Heart left ventricle (tissue), 16 donors: ENCODE measurements at regions not wholly inside any gene's neighbourhood (a gene's known extent, or its start where the extent isn't known, plus 50 kb on each side); places are given as distances from the start of the nearest gene placed in this dataset.

Experiments used
- ATAC-seq, 4 donors: fragments of 200-7000 bp; cut with Tn5 transposase; one replicate each; pipeline ENCODE4 v1.9.1; 2020 to 2022; ENCODE audit warnings: moderate library complexity in 4 of 4, mild to moderate bottlenecking in 3 of 4, moderate number of reproducible peaks in 1 of 4
- DNase-seq, 5 donors: peaks; one replicate each; pipeline ENCODE4 v3.0.0-alpha.2; 2020
- H3K27ac ChIP-seq, 12 donors: fragments of 200-600 bp; sonication (generic) in 4 of 12; one replicate each; pipeline versions ENCODE4 v1.5.0 to v1.8.0; 2016 to 2022; ENCODE audit warnings: mild to moderate bottlenecking in 2 of 12
- H3K27me3 ChIP-seq, 9 donors: fragments of 200-600 bp; sonication (generic) in 2 of 9; one replicate each; pipeline versions ENCODE4 v1.5.1 to v1.8.0; 2016 to 2022; ENCODE audit warnings: mild to moderate bottlenecking in 3 of 9
- H3K36me3 ChIP-seq, 9 donors: fragments of 200-600 bp; sonication (generic) in 2 of 9; one replicate each; pipeline versions ENCODE4 v1.5.0 to v1.8.0; 2018 to 2022; ENCODE audit warnings: mild to moderate bottlenecking in 2 of 9
- H3K4me1 ChIP-seq, 12 donors: fragments of 200-600 bp; sonication (generic) in 4 of 12; one replicate each; pipeline versions ENCODE4 v1.5.0 to v1.8.0; 2016 to 2022; ENCODE audit warnings: mild to moderate bottlenecking in 3 of 12
- H3K4me3 ChIP-seq, 12 donors: fragments of 200-600 bp; sonication (generic) in 4 of 12; one replicate each; pipeline versions ENCODE4 v1.5.0 to v1.8.0; 2017 to 2022; ENCODE audit warnings: mild to moderate bottlenecking in 9 of 12, moderate library complexity in 4 of 12
- H3K9me3 ChIP-seq, 12 donors: fragments of 200-600 bp; sonication (generic) in 4 of 12; one replicate each; pipeline versions ENCODE4 v1.5.0 to v1.8.0; 2016 to 2022; ENCODE audit warnings: mild to moderate bottlenecking in 1 of 12
- POLR2A ChIP-seq, 2 donors: fragments of 450-650 bp; IDR thresholded peaks; one replicate each; pipeline ENCODE4 v1.6.1; 2017; ENCODE audit warnings: antibody characterized with exemption in 2 of 2, mild to moderate bottlenecking in 2 of 2, moderate library complexity in 2 of 2
- WGBS, 4 donors: extraction: QIAGEN DNeasy Blood & Tissue Kit in 2 of 4; methylation state at CpG; one replicate each; pipeline versions ENCODE4 v1.1.5 to v1.1.7; 2013 to 2018; 5-methylcytosine and 5-hydroxymethylcytosine counted together
- intact Hi-C, 10 donors: fragments of 100-400 bp; cut with DNase I; formaldehyde crosslinking; loops; one replicate each; pipeline versions ENCODE4 v1.11.1 to v1.14.2; 2022
- TF ChIP-seq, protein P1 (sequence below), 12 donors: fragments of 200-600 bp; sonication (generic) in 4 of 12; IDR thresholded peaks; one replicate each; pipeline versions ENCODE4 v1.5.0 to v1.8.0; 2018 to 2022; ENCODE audit warnings: antibody characterized with exemption in 12 of 12, mild to moderate bottlenecking in 5 of 12
- donor health status: ischemic (EF 13 %, LVEDD 7.1; RV severe dilation, severe dysfunction).
- donor health status: healthy with polysubstance abuse.
- donor health status: DM: no; HTN: yes; CAD: no.
- donor health status: DM: no; HTN: no; CAD: no.
- donor health status: ischemic (EF 25% LVEDD 6.9; RV normal size, moderate dysfunction).
- donor health status: ischemic (EF 25% LVEDD 5.7; RV mildly dilated, moderate dysfunction).
- donor health status: healthy.
- donor health status: DM: yes; HTN: yes; CAD: no.
- donor health status: ischemic (EF 35%, LVEDD 5.7; RV mildly dilated, moderate dysfunction).
- donor health status: nonischemic (EF 11% LVEDD 7.7; RV severe dilation, severe dysfunction).
- donor health status: DM: yes; HTN: yes; CAD: no.
- donor health status: PGD.
- donor health status: ischemic (EF 29% LVEDD 5.4; RV normal size, mild dysfunction).
- donor health status: nonischemic (EF 23%, LVEDD 6.1; RV moderate dilation, normal function).

DNA sequence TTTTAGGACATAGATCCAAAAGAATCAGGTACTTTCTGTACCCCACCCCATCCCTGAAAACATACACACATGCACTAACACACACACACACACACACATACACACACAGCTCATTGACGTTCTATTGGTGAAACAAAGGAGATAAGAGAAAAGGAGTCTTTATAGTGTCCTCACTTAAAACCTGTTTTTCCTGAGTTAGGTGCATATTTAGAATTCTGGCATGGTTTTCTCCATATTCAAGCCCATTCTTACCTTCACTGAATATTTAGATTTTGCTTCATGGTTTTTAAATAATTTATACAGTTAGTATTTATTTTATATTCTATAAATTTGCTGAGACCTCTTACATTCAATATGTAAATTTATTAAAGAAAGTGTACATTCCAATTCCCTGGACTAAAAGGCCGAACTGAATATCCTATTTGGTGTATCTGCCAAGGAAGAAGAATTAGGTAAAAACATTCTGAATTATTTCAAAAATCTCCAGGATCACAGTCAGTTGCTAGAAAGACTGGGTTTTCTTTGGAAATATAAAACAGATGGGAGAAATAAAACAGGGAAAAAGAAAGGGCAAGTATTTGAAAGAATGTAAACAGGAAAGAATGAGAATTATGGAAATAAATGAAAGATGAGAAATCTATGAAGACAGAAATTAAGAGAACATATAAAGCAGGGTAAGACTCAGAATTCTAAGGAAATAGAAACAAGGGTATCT is 556.2 kb downstream of the KCTD12 start:
- ATAC-seq (no peak), DNase-seq (no peak)
- Histone ChIP-seq H3K27ac (no peak overlapping the region), H3K27me3 (no peaks in the 10 kb centered on the region), H3K4me3 (no peak overlapping the region), H3K4me1 (peaks cover 0 to 10% (median 3%) of the 10 kb centered on the region in 12 donors), H3K9me3 (peaks cover 0 to 8% (median 0%) of the 10 kb centered on the region in 12 donors), H3K36me3 (no peaks in the 10 kb centered on the region)
- TF ChIP-seq POLR2A (IDR thresholded peaks at IDR 0.05) = no peak
- TF ChIP-seq, protein P1, sequence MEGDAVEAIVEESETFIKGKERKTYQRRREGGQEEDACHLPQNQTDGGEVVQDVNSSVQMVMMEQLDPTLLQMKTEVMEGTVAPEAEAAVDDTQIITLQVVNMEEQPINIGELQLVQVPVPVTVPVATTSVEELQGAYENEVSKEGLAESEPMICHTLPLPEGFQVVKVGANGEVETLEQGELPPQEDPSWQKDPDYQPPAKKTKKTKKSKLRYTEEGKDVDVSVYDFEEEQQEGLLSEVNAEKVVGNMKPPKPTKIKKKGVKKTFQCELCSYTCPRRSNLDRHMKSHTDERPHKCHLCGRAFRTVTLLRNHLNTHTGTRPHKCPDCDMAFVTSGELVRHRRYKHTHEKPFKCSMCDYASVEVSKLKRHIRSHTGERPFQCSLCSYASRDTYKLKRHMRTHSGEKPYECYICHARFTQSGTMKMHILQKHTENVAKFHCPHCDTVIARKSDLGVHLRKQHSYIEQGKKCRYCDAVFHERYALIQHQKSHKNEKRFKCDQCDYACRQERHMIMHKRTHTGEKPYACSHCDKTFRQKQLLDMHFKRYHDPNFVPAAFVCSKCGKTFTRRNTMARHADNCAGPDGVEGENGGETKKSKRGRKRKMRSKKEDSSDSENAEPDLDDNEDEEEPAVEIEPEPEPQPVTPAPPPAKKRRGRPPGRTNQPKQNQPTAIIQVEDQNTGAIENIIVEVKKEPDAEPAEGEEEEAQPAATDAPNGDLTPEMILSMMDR (IDR thresholded peaks at IDR 0.05) = no peak
- 74 to 77% (median 76%) methylated on average over 2 of the region's 2 CpGs for WGBS, 4 donors
- intact Hi-C loops = no loop called here

DNA sequence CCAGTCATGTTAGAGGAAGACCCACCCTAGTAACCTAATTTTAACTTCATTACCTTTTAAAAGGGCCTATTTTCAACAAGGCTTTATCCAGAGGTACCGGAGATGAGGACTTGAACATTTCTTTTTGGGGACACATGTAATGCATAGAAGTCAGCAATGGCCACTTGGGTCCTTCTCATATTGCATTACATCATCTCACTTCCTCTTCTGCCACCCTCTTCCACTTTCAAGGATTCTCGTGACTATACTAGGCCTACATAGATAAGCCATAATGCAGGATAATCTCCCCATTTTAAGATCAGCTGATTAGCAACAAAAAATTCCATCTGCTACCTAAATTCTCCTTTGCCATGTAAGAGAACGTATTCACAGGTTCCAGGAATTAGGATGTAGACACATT is 557.2 kb downstream of the KCTD12 start:
- Histone ChIP-seq H3K9me3 (peaks cover 0 to 8% (median 0%) of the 10 kb centered on the region in 12 donors), H3K4me1 (peaks cover 0 to 10% (median 3%) of the 10 kb centered on the region in 12 donors), H3K27ac (no peak overlapping the region), H3K4me3 (no peak overlapping the region), H3K27me3 (no peaks in the 10 kb centered on the region), H3K36me3 (no peaks in the 10 kb centered on the region)
- TF ChIP-seq, protein P1 (IDR thresholded peaks at IDR 0.05) = no peak
- no peak for TF ChIP-seq POLR2A (IDR thresholded peaks at IDR 0.05)
- DNase-seq = no peak
- intact Hi-C loops = no loop called here
- ATAC-seq = no peak
- WGBS, 4 donors = 83 to 89% (median 86%) methylated on average over 3 of the region's 3 CpGs

DNA sequence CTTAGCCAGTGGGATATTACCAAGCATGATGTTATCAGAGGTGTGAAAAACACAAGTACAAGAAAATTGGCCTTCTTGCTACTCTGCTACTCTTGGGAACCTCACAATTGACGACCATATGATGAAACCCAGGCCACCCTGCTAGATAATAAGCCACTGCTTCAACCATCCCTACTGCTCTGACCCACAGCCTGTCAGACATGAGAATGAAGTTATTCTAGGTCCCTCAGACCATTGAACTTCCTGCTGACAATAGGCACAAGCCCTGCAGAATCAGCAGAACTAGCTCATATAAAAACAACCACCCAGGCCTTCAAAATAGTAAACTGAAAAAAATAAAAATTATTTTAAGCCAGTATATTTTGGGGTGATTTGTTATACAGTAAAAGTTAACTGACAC is 559.9 kb downstream of the KCTD12 start:
- Histone ChIP-seq H3K4me1 (no peaks in the 10 kb centered on the region), H3K4me3 (no peak overlapping the region), H3K27me3 (no peaks in the 10 kb centered on the region), H3K9me3 (peaks cover 0 to 10% (median 0%) of the 10 kb centered on the region in 12 donors), H3K36me3 (no peaks in the 10 kb centered on the region), H3K27ac (no peak overlapping the region)
- no peak for TF ChIP-seq POLR2A (IDR thresholded peaks at IDR 0.05)
- TF ChIP-seq, protein P1 (IDR thresholded peaks at IDR 0.05) = no peak
- intact Hi-C loops = no loop called here
- WGBS, 4 donors = 10 to 16% (median 13%) methylated on average over 1 of the region's 1 CpG
- DNase-seq (no peak), ATAC-seq (no peak)

DNA sequence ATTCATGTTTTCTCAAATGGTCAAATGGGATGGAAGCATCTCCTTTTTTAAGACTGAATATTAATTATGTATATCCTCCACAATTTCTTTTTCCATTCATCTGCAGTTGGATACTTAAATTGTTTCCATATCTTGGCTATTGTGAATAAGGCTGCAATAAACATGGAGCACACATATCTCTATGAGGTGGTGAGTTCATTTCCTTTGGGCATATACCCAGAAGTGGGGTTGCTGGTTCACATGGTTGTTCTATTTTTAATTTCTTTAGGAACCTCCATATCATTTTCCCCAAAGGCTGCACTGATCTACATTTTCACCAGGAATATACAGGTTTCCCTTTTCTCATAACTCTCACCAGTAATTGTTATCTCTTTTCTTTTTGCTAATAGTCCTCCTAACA is 566.3 kb downstream of the KCTD12 start:
- Histone ChIP-seq H3K9me3 (peaks cover 0 to 13% (median 0%) of the 10 kb centered on the region in 12 donors), H3K36me3 (no peaks in the 10 kb centered on the region), H3K27me3 (no peaks in the 10 kb centered on the region), H3K4me3 (no peak overlapping the region), H3K27ac (no peak overlapping the region), H3K4me1 (peaks cover 0 to 4% (median 0%) of the 10 kb centered on the region in 12 donors)
- TF ChIP-seq POLR2A (IDR thresholded peaks at IDR 0.05) = no peak
- TF ChIP-seq, protein P1 (IDR thresholded peaks at IDR 0.05) = no peak
- ATAC-seq (no peak), DNase-seq (no peak)
- intact Hi-C loops = no loop called here
